Tibial nerve (tissue), 4 donors: ENCODE measurements at regions not wholly inside any gene's neighbourhood (a gene's known extent, or its start where the extent isn't known, plus 50 kb on each side); places are given as distances from the start of the nearest gene placed in this dataset.
"Not testable (repeated sequence)": the region's sequence is repeated elsewhere in the genome, so short reads cannot be mapped to it uniquely, and the experiment has no call there.

Experiments
- DNase-seq, 2 donors: peaks; one replicate each; pipeline ENCODE4 v3.0.0-alpha.2; 2019; ENCODE audit warnings: low spot score in 2 of 2
- H3K27ac ChIP-seq, 4 donors: fragments of 200-600 bp; sonication (generic) in 3 of 4; one replicate each; pipeline ENCODE4 v1.5.1; 2017 to 2019; ENCODE audit warnings: mild to moderate bottlenecking in 1 of 4
- H3K27me3 ChIP-seq, 2 donors: fragments of 200-600 bp; sonication (generic) in 1 of 2; one replicate each; pipeline versions ENCODE4 v1.5.1 to v1.6.0; 2017 to 2019
- H3K36me3 ChIP-seq, 3 donors: fragments of 200-600 bp; sonication (generic); one replicate each; pipeline ENCODE4 v1.5.1; 2018 to 2019
- H3K4me1 ChIP-seq, 4 donors: fragments of 200-600 bp; sonication (generic) in 3 of 4; one replicate each; pipeline ENCODE4 v1.5.1; 2017 to 2019
- H3K4me3 ChIP-seq, 4 donors: fragments of 200-600 bp; sonication (generic) in 3 of 4; one replicate each; pipeline ENCODE4 v1.5.1; 2017 to 2019; ENCODE audit warnings: mild to moderate bottlenecking in 1 of 4, moderate library complexity in 1 of 4
- H3K9me3 ChIP-seq, 4 donors: fragments of 200-600 bp; sonication (generic) in 3 of 4; one replicate each; pipeline ENCODE4 v1.5.1; 2017 to 2019
- EP300 ChIP-seq, 2 donors: sonication (generic); formaldehyde crosslinking; IDR thresholded peaks; one replicate each; pipeline ENCODE4 v1.6.1; 2017; ENCODE audit warnings: antibody characterized with exemption in 2 of 2, mild to moderate bottlenecking in 1 of 2
- POLR2A ChIP-seq, 2 donors: fragments of 450-650 bp; IDR thresholded peaks; one replicate each; pipeline ENCODE4 v1.6.1; 2017; ENCODE audit warnings: antibody characterized with exemption in 2 of 2, mild to moderate bottlenecking in 2 of 2, moderate library complexity in 2 of 2
- WGBS, 2 donors: methylation state at CpG; one replicate each; pipeline ENCODE4 v1.1.5; 2018; 5-methylcytosine and 5-hydroxymethylcytosine counted together
- TF ChIP-seq, protein P1 (sequence below), 5 experiments: fragments of 200-600 bp in 3 of 5; fragments of 450-650 bp in 2 of 5; sonication (generic) in 3 of 5; IDR thresholded peaks; one replicate each; pipeline ENCODE4 v1.5.1; 2016 to 2019; ENCODE audit warnings: antibody characterized with exemption in 5 of 5, mild to moderate bottlenecking in 3 of 5, moderate library complexity in 2 of 5

DNA sequence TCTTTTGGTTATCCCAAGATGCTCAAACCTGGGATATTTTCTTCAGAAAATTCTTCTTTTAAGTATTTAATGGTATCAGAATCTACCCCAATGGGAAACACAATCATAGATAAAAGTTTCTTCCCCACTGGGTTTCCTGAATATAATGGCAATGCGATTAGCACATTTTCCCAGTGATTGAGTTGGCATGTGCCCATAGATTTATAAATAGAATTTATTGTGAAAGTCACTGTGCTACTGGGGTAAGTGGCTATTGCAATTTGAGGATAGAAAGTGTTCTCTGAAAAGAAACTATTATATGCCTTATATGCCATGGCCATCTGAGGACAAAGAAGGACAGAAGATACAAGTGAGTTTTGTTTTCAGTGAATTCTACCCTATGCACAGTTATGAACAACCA lies 99.0 kb upstream of the RBMS3 start:
- H3K4me3 ChIP-seq = peak overlapping the region in 1 of 4 donors; percentile 6
- peak overlapping the region in 2 of 4 donors; percentile 51 to 71 for H3K27ac ChIP-seq
- TF ChIP-seq, protein P1, sequence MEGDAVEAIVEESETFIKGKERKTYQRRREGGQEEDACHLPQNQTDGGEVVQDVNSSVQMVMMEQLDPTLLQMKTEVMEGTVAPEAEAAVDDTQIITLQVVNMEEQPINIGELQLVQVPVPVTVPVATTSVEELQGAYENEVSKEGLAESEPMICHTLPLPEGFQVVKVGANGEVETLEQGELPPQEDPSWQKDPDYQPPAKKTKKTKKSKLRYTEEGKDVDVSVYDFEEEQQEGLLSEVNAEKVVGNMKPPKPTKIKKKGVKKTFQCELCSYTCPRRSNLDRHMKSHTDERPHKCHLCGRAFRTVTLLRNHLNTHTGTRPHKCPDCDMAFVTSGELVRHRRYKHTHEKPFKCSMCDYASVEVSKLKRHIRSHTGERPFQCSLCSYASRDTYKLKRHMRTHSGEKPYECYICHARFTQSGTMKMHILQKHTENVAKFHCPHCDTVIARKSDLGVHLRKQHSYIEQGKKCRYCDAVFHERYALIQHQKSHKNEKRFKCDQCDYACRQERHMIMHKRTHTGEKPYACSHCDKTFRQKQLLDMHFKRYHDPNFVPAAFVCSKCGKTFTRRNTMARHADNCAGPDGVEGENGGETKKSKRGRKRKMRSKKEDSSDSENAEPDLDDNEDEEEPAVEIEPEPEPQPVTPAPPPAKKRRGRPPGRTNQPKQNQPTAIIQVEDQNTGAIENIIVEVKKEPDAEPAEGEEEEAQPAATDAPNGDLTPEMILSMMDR (IDR thresholded peaks at IDR 0.05) = no peak
- TF ChIP-seq POLR2A (IDR thresholded peaks at IDR 0.05) (no peak), EP300 (IDR thresholded peaks at IDR 0.05) (no peak)
- H3K27me3 ChIP-seq = no peaks in the 10 kb centered on the region
- H3K36me3 ChIP-seq = no peaks in the 10 kb centered on the region
- no peaks in the 10 kb centered on the region for H3K9me3 ChIP-seq
- DNase-seq = no peak
- 43 to 49% methylated on average over 1 of the region's 1 CpG for WGBS, 2 donors
- H3K4me1 ChIP-seq = peaks cover 0 to 13% (median 0%) of the 10 kb centered on the region in 4 donors

DNA sequence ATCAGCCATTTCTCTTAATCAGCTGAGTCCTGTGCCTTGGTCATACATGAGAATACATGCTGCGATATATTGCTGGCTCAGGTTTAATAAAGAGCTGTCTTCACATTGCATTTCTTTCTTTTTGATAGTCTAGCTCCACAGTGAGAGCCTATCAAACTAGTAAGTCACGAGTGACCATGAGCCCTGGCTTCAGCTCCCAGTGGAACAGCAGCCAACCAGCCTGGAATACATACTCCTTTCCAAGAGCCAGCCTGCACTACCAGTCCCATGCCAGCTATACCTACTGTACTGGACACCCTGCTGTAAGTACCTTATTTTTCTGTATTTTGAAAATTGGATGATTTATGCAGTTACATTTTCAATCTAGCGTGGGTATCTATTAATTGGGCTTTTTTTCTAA lies 98.0 kb upstream of the RBMS3 start:
- not testable (repeated sequence) for H3K27me3 ChIP-seq, H3K36me3 ChIP-seq, H3K9me3 ChIP-seq, DNase-seq
- H3K27ac ChIP-seq = peak overlapping the region in 2 of 4 donors; percentile 45 to 66
- 60 to 61% methylated on average over 3 of the region's 3 CpGs for WGBS, 2 donors
- peaks cover 0 to 13% (median 0%) of the 10 kb centered on the region in 4 donors for H3K4me1 ChIP-seq
- peak overlapping the region in 2 of 4 donors; percentile 13 to 23 for H3K4me3 ChIP-seq

DNA sequence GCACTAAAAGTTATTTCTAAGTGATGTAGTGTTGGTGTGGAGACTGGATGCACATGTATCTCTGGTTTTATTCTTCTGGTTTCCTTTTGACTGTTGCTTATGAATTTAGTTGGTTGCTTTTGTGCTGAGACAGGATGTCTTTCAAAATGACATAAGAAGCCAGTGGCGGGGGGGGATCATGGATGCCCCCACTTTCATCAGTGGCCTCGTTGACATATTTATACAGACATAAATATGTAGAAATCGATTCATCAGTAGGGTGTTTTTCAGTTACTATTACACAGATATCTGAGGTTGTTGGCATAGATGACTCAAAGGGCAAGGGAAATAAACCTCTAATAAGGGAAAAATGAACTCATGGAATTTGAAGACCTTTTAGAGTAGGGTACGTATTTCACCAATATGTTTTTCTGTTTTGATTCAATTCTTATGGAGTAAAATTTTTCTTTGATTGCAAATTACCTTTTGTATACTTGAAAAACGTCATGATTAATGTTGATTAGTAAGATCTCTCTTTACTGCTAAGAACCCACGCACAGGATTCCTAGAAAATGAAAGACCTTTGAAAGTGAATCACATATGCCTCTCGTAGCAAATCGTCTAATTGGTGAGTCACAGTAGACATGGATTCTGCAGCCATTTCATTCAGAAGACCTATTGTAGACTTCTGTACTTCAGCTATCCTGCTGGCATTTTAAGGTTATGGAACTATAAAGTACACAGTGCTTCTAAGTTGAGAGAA lies 97.4 kb upstream of the RBMS3 start:
- no peaks in the 10 kb centered on the region for H3K36me3 ChIP-seq
- WGBS, 2 donors = 58 to 59% methylated on average over 8 of the region's 8 CpGs
- peak overlapping the region in 2 of 4 donors; percentile 45 to 66 for H3K27ac ChIP-seq
- H3K4me1 ChIP-seq = peaks cover 0 to 13% (median 0%) of the 10 kb centered on the region in 4 donors
- TF ChIP-seq, protein P1 (IDR thresholded peaks at IDR 0.05) = no peak
- TF ChIP-seq EP300 (IDR thresholded peaks at IDR 0.05) (no peak), POLR2A (IDR thresholded peaks at IDR 0.05) (no peak)
- no peaks in the 10 kb centered on the region for H3K9me3 ChIP-seq
- peak overlapping the region in 2 of 4 donors; percentile 13 to 23 for H3K4me3 ChIP-seq
- DNase-seq = no peak
- H3K27me3 ChIP-seq = no peaks in the 10 kb centered on the region

DNA sequence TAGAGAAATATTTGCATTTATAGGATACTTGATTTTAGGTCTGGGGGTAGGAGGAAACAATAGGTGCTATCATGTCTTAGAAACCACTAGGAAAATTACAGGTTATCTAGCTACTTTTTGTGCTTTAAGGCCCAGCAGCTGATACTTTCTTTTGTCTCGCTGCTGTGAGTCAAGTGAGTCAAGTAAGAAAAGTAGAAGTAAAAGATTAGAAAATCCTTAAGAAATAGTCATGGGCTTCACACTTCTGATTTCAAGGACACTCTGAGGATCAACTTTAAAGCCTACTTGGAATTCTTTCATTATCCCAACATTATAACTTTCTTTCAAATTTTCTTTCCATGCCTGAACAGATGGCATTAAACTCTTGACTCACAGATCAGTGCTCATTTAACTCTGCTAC lies 95.2 kb upstream of the RBMS3 start:
- no peaks in the 10 kb centered on the region for H3K9me3 ChIP-seq
- DNase-seq = no peak
- no peaks in the 10 kb centered on the region for H3K36me3 ChIP-seq
- no peak overlapping the region for H3K4me3 ChIP-seq
- no peak for TF ChIP-seq EP300 (IDR thresholded peaks at IDR 0.05)
- TF ChIP-seq POLR2A (IDR thresholded peaks at IDR 0.05) = no peak
- TF ChIP-seq, protein P1 (IDR thresholded peaks at IDR 0.05) = no peak
- H3K4me1 ChIP-seq = peaks cover 0 to 6% (median 0%) of the 10 kb centered on the region in 4 donors
- 92 to 93% methylated on average over 1 of the region's 1 CpG for WGBS, 2 donors
- H3K27me3 ChIP-seq = no peaks in the 10 kb centered on the region
- H3K27ac ChIP-seq = peak overlapping the region in 1 of 4 donors; percentile 33

DNA sequence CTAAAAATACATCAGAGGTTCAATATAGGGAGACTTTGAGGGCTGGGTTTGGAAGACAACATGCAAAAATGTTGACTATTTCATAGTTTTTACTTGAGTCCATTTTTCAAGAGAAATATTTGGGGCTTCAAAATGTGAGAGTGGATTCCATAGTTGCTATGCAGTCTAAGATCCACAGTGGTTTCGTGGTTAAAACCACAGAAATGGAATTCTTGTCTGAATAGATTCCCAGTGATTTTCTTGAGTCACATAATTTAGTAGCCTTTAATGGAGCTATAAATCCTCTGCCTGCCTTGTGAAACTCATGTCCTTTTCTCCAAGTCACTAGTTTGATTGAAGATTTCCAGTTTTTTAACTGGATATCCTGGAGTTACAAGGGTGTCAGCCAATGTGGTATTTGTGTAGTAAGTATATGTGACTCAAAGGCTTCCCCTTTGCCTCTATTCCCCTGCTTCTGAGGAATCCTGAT lies 94.7 kb upstream of the RBMS3 start:
- DNase-seq = no peak
- Histone ChIP-seq H3K36me3 (no peaks in the 10 kb centered on the region), H3K4me1 (peaks cover 0 to 6% (median 0%) of the 10 kb centered on the region in 4 donors), H3K27me3 (no peaks in the 10 kb centered on the region), H3K27ac (peak overlapping the region in 1 of 4 donors; percentile 33), H3K4me3 (no peak overlapping the region), H3K9me3 (no peaks in the 10 kb centered on the region)
- TF ChIP-seq POLR2A (IDR thresholded peaks at IDR 0.05) = no peak
- TF ChIP-seq, protein P1 (IDR thresholded peaks at IDR 0.05) = no peak
- no peak for TF ChIP-seq EP300 (IDR thresholded peaks at IDR 0.05)
- 47 to 52% methylated on average over 1 of the region's 1 CpG for WGBS, 2 donors
